NCI-H2227 treated with DMSO at 0.1 percent for 48 hours (cell line): ENCODE measurements at regions not wholly inside any gene's neighbourhood (a gene's known extent, or its start where the extent isn't known, plus 50 kb on each side); places are given as distances from the start of the nearest gene placed in this dataset.
"Not testable (repeated sequence)": the region's sequence is repeated elsewhere in the genome, so short reads cannot be mapped to it uniquely, and the experiment has no call there.

ENCODE experiments used
- DNase-seq: peaks from one replicate; lab custom pipeline; 2025; lab: John Stamatoyannopoulos, UW

DNA sequence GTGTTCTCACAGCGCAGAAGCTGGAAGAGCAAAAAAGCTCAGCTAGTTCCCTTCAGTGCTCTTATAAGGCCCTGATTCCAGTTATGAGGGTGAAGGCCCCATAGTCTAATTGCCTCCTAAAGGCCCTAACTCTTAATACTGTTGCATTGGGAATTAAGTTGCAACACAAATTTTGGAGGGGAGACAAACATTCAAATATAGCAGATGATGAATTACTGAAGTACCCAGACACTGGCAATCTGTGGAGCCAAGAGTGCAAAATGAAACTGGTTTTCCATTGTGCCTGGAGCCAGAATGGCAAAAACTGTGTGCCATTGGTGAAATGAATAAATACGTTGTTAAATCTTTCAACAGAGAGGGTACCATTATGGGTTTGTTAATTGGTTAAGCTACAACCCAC lies 356.0 kb downstream of the PPARGC1A start:
- no peak for DNase-seq

DNA sequence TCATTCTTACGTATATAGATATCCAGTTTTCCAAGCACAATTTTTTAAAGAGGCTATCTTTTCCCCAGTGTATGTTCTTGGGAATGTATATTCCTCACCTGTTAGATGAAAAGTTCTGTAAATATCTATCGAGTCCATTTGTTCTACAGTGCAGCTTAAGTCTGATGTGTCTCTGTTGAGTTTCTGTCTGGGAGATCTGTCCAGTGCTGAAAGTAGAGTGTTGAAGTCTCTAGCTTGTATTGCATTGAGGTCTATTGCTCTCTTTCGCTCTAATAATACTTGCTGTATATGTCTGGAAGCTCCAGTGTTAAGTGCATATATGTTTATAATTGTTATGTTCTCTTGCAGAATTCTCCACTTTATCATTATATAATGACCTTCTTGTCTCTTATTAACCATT lies 373.1 kb downstream of the PPARGC1A start:
- DNase-seq, result no peak

DNA sequence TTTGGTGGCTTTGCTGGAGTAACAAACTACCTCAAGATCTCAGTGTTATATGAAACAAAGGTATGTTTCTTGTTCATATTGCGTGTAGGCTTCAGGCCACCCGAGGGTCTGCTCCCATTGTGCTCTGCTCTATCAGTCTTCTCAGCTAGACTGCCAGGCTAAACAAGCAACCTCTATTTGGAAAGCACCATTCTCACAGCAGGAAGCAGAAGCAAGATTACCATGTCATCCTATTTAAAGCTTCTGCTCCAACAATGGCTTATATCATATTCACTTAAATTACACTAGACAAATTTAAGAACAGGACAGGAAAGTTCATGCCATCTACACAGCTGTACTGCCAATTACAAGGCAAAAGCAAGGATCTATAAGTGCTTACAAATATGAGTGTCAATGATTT lies 385.8 kb downstream of the PPARGC1A start:
- DNase-seq, result no peak

DNA sequence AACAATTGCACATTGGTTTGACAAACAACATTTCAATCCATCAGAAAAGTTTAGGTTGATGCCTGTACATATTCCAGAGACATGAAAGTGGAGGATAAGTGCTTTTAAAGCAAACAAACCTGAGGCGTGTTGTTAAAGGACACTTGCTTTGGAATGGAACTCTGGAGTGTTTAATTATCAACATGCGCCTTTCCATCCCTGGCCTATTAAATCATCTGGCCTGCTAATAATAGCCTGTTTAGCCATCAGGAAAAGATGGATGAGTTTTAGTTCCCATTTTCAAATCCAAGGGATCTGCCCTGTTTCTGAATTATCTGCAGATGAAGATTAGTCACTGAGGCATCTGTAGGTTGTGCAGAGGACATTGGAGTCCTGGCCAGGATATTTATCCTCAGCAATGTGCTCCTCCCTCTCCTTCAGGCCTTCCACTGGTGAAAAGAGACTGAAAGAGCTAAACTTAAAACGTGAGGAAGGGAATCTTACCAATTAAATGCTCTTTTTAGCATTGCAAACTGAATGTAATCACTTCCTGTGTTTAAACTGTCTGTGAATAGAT lies 388.9 kb downstream of the PPARGC1A start:
- no peak for DNase-seq

DNA sequence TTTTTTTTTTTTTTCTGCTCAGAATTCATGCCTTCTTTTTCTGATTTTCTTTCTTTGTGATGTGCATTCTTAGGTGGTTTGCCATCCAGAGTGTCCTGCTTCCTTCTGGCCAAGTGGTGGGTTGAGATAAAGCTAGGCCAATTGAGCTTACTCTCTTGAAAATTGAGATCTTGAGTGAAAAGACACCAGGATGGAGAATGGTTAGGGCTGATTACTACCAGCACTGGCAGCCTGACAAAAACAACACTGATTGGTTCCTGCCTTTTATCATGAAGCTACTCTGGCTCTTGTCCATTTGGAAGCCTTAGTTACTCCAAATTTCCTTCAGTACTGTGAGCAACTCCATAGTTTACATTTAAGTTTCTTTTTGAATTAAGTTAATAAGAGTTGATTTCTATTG lies 404.0 kb downstream of the PPARGC1A start:
- DNase-seq, result no peak

DNA sequence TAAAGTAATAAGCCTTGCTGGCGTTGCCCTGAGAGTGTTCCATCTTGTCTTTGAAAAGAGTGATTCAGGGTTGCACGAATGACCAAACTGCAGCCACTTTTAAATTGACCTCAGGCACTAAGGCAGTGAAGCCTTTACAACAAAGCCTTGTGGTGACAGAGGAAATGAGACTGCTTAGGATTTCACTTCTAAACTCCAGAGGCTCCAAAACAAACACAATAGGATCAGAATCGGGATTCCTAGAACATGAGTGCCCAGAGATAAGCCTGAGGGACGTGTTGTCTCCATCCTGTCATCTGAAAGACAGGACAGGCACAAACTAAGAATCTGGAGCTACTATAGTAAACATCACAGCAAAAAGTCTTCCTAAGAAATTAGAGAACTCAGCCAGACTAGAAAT lies 405.2 kb downstream of the PPARGC1A start:
- no peak for DNase-seq

DNA sequence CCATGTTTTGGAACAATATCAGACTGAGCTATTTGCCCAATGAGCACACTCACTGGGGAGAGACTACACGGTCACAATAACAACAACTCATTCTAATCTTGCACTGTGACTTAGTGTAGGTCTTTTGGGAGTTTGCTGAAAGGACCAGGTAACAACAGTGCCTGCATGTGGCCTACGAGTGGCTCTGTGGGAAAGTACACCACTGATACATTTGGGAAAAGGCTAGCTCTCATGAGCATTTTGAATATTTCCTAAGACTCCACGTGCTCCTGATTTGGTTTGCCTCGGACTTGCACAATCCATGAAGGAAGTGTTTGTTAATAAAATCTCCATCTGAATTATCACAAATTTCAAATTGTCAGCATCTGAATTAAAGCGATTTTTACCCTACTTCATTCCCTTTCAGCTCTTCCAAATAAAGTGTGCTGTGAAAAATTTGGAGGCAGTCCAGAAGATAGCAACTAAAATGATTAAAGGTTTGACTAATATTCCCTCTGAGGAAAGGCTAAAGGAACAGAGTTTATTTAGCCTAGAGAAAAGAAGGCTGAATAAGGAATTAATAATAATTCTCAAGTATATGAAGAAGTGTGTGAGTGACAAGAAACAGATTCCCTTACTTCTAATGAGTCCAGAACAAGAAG lies 406.4 kb downstream of the PPARGC1A start:
- no peak for DNase-seq

DNA sequence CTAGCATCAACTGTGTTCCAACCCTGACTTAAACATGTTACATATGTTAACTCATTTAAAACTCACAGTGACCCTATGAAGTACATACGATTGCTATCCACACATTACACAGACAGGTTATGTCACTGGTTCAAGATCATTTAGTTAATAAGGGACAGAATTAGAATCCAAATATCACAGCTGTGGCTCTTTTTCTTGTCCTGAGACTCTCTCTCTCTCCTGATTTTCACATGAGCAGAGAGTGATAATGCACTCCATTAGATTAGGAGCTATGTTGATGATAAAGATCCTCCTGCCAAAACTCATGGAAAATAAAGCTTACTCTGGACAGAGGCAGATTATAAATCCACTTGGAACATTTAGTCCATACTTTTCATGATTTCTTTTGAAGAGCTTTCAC lies 408.3 kb downstream of the PPARGC1A start:
- DNase-seq, result no peak

DNA sequence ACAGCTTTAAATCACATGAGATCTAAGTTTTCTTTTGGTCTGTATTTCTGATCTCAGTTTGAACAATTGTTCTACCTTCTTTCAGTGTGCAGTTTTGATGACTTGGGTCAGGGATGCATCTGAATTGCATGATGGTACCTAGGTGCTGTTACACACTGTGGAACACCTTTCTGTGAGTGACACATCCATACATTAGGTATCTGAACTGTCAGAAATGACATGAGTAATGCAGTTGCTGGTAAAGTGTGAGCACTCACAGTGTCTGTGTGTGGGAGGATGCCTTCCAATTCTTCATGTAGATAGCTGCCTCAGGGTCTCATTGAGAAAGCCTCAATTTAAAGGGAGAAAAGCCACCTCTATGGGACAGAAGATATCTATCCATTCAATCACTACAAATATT lies 411.9 kb downstream of the PPARGC1A start:
- no peak for DNase-seq

DNA sequence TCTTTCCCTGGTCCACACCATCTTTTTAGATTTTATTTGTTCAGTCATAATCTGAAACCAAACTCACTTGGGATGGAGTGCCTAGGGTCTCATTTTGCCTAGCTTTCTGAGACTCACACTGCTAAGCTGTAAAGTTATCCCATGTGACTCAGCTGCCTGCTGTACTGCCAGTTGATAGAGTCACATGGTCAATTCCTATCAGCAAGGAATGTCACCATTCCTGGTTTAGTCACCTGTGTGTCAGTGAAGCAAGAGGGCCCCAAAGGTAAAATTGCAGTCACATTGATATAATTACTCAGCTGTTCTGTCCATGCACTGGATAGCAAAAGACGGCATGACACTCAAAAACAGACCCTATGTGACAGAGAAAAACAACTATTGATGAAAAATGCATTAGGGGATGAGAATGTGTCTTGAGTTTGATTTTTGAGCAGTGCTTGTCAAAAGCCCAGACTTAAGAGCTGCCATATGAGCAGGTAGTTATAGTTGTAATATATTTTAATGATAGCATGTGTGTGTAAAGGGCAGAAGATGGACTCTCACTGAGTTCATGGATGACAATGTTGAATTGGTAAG lies 413.2 kb downstream of the PPARGC1A start:
- no peak for DNase-seq

DNA sequence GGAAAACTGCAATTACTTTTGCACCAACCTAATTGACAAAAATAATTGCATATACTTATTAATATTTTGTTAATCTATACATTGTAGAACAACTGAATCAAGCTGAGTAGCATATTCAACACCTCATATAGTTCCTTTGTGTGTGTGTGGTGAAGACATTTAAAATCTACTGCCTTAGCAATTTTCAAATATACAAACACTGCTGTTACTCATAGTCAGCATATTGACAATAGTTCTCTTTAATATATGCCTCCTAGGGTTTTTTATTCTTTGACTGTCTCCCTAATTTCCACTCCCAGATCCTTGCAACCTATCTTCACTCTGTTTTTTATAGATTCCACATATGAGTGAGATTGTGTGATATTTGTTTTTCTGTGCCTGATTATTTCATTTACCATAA lies 426.8 kb downstream of the PPARGC1A start:
- no peak for DNase-seq

DNA sequence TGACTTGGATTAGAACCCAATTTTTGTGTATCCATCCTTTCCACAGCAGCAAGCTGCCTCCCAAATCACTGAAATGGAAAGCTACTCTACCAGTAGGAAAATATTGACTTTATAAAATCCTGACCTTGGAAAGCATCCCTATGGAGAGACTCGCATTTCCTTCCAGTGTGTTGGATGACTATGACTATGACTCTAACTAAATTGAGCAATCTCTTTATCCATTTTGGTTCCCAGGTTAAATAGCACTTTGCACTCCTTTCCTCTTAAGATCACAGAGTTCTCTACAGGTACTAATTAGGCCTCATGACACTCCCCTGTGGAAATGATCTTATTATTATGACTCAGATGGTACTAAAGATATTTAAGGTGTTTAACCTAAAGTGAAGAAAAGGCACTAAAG lies 431.8 kb downstream of the PPARGC1A start:
- DNase-seq, result no peak

DNA sequence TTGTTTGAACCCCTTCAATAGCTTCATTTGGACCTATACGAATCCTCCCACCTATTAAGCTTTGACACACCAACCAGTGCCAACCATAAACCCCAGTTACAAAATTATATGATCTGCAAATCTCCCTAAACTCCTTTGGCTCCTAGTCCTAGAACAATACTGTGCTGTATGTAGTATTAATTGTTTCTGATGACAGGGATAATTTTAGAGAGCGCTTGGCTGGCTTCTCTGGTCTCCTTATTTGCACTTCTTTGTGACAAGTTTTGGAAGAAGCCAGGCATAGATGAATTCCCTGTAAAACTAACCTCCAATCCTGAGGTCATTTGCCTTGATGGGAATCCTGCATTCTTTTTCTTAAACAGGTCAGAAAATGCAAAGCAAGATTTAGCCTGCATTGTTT lies 433.0 kb downstream of the PPARGC1A start:
- DNase-seq, result no peak

DNA sequence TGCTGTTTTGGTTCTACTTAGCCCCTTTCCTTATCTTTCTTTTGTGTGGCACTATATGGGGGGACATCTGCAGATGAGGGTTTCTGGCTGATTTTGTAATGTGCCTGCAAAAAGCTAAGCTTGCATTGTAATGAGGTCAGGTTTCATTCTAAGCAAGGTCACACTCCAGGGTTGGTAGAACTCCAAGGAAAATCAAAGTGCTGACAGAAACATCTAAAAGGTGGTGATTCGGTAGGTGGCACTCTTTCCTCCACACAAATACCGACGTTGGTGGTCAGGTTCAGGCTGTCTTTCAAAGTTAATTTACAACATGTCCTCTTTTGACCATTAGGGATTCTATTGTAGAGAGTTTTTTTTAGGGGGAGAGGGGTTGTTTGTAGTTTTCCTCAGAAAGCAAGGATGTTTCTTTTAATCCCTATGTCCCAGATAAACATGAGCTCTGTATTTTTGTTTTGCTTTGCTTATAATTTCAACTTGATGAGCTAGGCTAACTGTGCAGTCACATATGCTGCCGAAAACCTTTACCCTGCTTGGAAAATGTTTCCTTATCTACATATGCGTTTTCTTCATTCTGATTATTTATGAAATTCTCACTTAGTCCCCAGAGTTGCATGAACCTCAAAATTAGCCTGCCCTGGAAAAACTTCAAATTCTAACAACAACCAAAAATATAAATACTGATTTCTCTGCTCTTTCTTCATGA lies 434.2 kb downstream of the PPARGC1A start:
- DNase-seq, result no peak

DNA sequence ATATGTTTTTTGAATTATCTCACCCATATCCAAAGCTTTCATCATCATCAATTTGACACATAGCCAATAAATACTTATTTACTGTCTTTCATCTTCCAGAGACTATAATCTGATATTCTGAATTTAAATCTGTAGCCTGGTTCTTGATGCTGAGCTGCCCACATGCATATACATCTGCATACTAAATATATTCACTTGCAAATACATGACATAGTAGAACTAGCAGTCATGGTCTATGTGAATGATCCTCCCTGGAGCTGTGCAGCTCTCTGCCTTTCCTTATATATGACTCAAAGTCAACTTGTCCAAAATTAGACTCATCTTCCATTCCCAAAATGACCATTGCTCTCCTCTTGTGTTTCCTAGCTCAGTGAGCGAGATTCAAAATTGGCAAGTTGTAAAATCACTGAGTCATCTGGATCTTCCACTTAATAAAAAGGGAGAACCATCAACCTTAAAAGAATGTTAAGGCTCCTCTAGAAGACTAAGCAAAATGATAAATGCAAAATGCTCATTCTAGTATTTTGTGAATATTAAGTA lies 448.2 kb downstream of the PPARGC1A start:
- DNase-seq, result no peak

DNA sequence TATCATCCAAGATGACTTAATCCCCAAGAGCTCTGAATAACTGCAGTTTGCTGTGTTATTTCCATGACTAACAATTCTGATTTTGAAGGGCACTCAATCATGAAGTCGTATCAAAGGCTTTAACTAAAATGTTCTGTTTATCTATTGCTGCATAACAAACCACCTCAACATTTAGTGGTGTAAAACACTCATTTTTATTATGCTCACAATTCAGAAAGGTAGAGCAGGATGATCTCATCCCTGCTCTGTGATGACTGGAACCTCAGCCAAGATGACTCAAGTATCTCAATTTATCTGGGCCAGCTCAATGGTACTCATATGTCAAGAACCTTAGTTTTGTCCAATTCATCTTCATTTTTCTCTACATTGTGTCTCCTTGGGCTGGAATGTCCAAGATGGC lies 451.1 kb downstream of the PPARGC1A start:
- DNase-seq, result no peak

DNA sequence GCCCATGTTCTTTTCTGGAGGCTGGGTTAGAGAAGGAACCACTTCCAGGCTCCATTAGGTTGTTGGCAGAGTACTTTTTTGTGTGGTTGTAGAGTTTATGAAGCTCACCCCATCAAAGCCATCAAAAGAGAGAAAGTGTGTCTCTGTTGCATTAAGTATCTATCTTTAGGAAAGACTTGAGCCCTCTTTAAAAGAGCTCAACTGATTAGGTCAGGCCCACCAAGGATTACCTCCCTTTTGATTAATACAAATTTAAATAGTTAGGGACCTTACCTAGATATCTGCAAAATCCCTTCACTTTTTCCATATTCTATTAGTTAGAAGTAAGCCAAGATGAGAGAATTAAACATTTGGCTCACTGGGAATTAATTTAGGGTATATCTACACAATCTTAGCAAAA lies 460.4 kb downstream of the PPARGC1A start:
- no peak for DNase-seq

DNA sequence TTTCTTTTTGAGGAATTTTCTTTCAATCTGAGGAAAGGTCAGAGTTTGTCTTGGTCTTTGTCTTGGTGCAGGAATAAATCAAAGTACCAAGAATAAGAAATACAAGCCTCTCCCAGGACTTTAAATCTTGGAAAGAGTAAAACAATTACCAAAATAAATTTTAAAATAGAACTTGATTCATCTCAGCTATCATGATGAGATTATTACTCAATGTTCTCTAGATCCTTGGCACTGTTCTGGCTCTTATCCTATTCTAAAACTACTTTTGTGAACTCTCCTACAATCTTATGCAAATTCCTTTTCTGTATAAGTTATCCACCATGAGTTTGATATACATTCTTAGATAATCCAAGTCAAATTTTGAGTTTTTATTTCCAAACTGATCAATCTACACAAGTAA lies 464.3 kb downstream of the PPARGC1A start:
- DNase-seq, result no peak

DNA sequence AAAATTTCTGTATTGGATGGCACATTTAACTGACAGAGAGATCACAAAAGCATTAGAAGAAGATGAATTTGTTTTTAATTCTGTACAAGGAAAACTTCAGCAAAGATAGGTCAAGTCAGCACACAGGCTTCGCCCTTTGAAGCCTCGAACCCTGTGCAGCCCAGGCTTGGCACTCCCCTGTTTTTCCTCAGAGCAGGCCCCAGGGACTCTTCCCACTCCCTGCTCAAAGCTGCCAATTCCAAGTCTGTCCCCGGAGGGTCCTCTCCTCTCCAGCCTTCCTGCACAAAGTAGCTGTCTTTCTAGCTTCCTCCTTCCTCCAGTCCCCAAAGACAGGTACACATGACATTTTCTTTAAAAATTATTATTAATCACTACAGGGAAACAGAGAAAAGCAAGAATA lies 466.3 kb downstream of the PPARGC1A start:
- DNase-seq, result no peak

DNA sequence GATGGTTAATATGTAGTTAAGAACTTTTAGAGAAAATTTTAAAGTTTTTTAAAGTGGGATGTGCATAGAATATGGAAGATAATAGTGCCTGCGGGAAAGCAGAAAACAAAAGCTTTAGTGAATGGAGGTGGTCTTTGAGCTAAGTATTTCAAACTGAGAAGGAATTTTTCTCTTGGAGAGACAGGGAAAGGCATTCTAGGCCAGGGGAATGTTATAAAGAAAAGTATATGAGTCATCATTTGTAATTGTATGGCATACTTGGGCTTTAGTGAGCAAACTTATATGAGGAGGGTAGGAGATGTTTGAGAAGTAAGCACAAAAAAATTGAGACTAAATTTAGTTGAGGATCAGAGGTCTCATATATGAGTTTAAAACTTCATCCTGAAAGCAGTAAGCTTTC lies 467.0 kb downstream of the PPARGC1A start:
- DNase-seq, result no peak

DNA sequence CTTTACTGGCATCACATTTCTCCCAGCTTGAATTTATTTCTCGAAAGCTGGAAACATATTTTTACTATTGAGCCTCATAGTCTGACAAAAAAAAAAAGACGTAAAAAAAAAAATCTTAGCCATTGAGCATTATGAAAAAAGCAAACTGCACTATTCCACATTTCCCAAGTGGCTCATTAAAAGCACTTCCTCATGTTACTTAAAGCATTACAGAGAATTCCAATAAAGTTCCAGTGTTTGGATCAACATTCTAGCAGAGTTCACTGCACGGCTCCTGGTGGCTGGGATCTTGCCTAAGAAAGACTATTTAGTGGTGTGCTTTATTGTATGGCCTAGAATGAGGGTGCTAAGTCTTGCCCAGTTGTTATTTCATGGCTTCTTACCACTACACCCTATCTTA lies 476.2 kb downstream of the PPARGC1A start:
- no peak for DNase-seq

DNA sequence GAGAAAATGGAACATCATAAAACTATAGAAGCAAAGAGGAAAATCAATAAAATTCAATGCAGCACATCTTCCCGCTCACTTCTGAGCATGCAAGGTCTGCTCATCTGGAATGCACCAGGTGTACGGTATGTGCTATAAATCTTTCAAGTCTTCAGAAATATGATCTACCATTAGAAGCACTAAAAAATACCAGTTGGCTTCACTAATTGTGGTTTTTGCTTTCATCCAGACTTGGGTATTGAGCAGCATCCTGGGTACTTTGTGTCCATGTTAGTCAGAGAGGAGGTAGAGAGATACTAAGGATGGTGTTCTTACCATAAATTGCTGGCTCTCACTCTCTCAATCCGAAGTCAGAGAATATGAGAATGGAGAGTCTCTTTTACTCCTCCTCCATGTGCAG lies 477.1 kb downstream of the PPARGC1A start:
- DNase-seq, result no peak

DNA sequence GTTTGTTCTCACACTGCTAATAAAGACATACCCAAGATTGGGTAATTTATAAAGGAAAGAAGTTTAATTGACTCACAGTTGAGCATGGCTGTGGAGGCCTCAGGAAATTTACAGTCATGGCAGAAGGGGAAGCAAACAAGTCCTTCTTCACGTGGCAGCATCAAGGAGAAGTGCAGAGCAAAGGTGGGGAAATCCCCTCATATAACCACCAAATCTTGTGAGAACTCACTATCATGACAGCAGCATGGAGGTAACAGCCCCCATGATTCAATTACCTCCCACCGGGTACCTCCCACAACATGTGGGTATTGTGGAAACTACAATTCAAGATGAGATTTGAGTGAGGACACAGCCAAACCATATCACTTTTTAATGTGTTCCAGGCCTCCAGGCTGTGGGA lies 480.9 kb downstream of the PPARGC1A start:
- DNase-seq, result not testable (repeated sequence)
